SIG-M5 treated with dmso at 0.1 percent for 504 hours (cell line): ENCODE measurements at regions not wholly inside any gene's neighbourhood (a gene's known extent, or its start where the extent isn't known, plus 50 kb on each side); places are given as distances from the start of the nearest gene placed in this dataset.
"Not testable (repeated sequence)": the region's sequence is repeated elsewhere in the genome, so short reads cannot be mapped to it uniquely, and the experiment has no call there.

Source experiments
- DNase-seq: peaks from one replicate; lab custom pipeline; 2025; ENCODE audit not compliant: unreplicated experiment; lab: John Stamatoyannopoulos, UW

DNA sequence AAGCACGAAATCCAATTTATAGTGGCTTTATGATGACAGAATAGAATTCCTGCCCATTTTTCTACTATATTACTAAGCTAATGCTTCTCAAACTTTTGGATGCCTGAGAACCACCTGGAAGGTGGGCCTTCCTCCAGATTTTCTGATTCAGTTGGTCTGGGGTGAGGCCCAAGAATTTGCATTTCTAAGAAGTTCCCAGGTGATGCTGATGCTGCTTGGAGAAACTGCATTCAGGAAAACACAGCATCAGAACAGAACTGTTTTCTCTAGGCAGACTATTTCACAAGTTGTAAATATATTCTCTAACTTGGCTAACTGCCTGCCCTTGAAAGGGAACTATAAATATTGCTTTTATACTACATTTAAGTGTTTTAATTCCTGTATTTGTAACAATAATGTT lies 644.9 kb upstream of the DPPA4 start:
- DNase-seq = no peak

- no peak for DNase-seq
These were observed 647.6 kb upstream of the DPPA4 start for GRCh38 chr3:109984976-109985375.

GRCh38 chr3:109985943-109986555 lies 648.7 kb upstream of the DPPA4 start:
- no peak for DNase-seq

DNA sequence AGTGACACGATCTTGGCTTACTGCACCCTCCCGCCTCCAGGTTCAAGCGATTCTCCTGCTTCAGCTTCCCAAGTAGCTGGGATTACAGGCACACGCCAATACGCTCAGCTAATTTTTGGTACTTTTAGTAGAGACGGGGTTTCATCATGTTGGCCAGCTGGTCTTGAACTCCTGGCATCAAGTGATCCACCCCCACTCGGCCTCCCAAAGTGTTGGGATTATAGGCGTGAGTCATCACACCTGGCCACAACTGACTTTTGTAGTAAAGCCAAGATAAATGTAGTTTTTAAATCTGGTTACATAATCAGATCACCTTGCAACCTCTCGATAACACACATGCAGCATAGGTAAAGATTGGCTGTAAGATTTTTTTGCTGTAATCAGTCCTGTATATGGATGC lies 657.5 kb upstream of the DPPA4 start:
- no peak for DNase-seq

GRCh38 chr3:109995377-109995776 lies 658.0 kb upstream of the DPPA4 start:
- no peak for DNase-seq

DNA sequence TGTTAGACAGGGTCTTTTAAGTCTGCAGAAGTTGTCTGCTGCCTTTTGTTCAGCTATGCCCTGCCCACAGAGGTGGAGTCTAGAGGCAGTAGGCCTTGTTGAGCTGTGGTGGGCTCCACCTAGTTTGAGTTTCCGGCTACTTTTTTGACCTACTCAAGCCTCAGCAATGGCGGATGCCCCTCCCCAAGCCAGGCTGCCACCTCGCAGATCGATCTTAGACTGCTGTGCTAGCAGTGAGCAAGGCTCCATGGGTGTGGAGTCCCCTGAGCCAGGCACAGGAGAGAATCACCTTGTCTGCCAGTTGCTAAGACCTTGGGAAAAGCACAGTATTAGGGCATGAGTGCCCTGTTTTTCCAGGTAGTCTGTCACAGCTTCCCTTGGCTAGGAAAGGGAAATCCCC lies 664.6 kb upstream of the DPPA4 start:
- not testable (repeated sequence) for DNase-seq

DNA sequence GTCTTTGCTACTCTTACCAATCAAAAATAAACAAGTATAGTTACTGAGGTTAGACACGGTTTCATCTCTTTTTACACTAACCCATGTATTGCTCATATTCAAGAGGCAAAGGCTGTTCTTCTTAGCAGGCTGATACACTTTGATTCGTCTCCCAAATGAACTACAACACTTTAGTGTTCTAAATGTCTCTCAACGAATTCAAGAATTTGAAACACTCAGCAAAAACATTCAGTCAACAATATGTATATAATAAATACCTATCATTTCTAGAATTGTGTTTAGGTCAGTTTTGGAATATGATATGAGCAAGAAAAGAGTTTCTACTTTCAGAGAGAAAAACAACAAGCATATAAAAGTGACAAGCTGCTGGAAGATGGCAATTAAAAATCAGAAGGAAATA lies 669.6 kb upstream of the DPPA4 start:
- DNase-seq = no peak

GRCh38 chr3:110015231-110015963 lies 678.1 kb upstream of the DPPA4 start:
- no peak for DNase-seq

DNA sequence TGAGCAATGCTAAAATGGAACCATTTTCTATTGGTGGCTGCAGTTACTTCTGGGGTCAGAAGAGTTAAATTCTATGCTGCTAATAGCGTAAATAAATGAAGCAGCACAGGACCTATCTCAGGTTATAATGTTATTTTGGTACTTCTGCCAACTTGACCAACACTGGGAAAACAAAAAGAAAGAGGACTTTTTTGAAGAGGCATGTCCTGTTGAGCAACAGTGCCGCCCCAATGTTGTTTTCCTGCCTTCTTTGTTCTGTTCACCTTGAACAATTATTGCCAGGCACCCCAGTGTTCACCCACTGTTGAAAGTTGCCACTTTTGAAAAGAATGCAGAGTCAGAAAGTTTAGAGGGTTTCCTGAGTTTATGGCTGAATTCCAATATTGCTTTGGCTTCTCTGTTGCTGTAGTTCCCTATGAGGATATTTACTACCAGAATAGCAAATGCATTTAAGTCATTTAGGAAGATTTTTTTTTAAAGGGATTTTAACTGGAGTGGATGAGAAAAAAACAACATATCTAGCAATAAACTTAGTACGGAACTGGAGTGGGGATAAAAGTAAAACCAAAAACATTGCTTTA lies 679.0 kb upstream of the DPPA4 start:
- DNase-seq = no peak

DNA sequence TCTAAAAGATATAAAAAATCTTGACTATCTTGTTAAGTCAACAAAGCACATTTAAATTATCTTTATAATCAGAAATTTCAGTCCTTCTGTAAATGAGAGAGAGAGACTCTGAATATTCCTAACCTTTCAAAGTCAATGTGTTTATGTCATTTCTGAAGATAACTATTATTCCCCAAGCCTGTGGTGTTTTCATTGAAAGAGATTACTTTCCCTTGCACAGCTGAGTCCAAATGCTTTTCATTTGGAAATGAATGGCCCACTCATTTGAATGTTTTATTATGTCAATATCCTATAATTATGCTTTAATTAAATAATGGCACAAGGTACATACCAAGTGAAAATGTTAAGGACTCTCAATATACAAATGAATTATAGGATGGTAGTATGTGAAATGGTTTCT lies 680.0 kb upstream of the DPPA4 start:
- no peak for DNase-seq

DNA sequence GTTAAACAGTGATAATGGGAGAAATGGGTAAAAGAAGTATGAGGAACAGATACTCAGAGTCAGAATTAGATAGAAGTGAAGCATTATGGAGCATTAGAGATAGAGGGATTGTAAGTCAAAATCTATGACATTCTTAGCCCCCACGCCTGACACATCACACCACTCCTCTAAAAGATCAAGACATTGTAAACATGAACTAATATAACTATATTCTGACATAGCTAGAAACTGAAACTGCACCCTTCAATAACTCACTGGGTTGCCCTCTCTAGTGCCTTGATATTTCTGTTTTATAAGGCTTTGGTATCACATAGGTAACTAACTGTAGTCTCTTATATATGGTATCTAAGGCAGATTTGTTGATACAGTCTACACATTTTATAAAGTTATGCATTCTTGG lies 684.3 kb upstream of the DPPA4 start:
- no peak for DNase-seq

- not testable (repeated sequence) for DNase-seq
These were observed 685.7 kb upstream of the DPPA4 start for GRCh38 chr3:110023022-110023421.

GRCh38 chr3:110026421-110026820 lies 689.1 kb upstream of the DPPA4 start:
- no peak for DNase-seq

DNA sequence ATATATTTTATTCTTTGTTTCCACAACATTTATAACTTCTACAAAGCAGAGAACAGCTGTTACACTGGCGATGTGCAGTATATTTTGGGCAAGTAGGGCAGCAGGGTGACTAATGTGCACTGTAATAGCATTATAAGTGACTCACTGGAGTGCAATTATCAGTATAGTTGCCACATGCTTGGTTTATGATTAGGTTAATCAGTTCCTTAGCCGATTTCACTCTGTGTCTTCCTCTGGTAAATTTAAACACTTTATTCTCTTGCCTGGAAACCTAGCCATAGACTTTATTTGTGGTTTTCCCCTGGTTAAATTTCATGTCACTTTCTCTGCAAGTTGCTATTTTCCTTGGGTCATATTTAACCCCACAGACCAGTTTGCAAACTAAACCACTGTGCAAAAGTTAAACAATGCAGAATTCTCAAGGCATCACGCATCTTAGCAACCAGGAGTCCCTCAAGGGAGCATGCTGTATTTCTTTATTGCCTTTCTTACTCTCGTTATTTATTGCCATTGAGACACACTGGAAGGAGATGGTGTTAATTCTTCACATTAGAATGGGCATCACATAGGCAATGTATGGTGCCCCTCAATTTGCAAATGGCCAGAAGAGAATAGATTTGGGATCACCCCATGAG lies 690.2 kb upstream of the DPPA4 start:
- no peak for DNase-seq

DNA sequence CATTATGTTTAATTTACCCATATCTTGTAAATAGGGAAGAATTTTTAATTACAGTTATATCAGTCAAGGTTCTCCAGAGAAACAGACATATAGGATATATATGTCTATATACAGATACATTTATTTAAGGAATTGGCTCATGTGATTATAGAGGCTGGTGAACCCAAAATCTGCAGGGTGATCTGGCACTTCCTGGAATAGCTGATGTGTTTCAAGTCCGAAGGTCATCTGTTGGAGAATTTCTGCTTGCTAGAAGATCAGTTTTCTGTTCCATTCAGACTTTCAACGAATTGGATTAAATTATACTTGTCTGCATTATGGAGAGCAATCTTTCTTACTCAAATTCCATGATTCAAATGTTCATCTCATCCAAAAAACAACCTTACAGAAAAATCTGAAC lies 694.6 kb upstream of the DPPA4 start:
- DNase-seq = no peak

GRCh38 chr3:110059431-110059830 lies 722.1 kb upstream of the DPPA4 start:
- no peak for DNase-seq

GRCh38 chr3:110062716-110063115 lies 725.4 kb upstream of the DPPA4 start:
- DNase-seq = no peak

DNA sequence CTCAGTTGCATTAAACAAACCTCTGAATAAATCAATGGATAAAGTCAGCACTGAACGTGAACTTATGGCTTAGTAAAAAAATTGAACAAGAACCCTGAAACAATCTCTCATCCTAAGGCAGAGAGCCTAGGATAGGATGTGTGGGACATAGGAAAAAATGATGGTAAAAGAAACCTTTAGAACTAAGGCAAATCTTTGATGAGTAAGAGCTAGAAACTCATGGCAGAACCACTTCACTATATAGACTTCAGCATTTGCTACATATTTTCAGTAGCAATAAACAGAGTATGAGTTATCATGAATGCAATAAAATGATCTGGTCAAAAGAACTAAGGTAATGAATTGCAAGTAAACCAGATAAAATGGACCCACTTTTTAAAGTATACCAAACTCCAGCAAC lies 725.8 kb upstream of the DPPA4 start:
- DNase-seq = no peak

DNA sequence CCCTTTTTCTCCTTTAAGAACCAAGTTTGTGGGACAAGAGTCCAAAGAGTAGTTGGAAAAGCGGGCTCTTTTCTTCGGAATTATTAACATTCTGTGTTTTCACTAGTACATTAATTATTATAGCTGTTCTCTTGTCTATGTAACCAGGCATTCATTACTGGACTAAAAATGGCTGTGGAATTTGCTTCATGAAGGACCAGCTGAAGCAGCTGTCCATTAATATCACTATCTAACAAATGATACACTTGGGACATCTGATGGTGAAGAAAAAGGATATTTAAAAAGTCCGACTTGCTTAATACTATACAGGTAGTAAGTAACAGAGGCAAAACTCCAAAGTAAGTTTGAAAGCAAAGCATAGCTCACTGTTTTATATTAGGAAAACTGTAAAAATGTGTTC lies 728.9 kb upstream of the DPPA4 start:
- no peak for DNase-seq

GRCh38 chr3:110067527-110067926 lies 730.2 kb upstream of the DPPA4 start:
- DNase-seq = no peak

- DNase-seq = no peak
These were observed 732.4 kb upstream of the DPPA4 start for GRCh38 chr3:110069761-110070160.
